IMR-90 (cell line): ENCODE measurements at regions not wholly inside any gene's neighbourhood (a gene's known extent, or its start where the extent isn't known, plus 50 kb on each side); places are given as distances from the start of the nearest gene placed in this dataset.

Source experiments
- ATAC-seq: fragments of 200-7000 bp; cut with Tn5 transposase; 2 replicates; pipeline ENCODE4 v1.9.1; 2020; ENCODE audit warnings: low read depth, mild to moderate bottlenecking, moderate library complexity
- BruUV-seq: library from RNA; stranded (reverse); fragments of 400-500 nt; replicated peaks from 2 replicates; lab custom pipeline; 2021; lab: Mats Ljungman, UMichigan
- CTCF ChIA-PET: fragments of 300-600 bp; formaldehyde crosslinking; extraction: SDS; loops from one replicate; lab custom pipeline; 2021; ENCODE audit warnings: antibody characterized with exemption; lab: Yijun Ruan, JAX
- POLR2A ChIA-PET: fragments of 300-600 bp; sonication (Branson Sonifier 250); formaldehyde crosslinking; loops from one replicate; lab custom pipeline; 2022; ENCODE audit warnings: antibody characterized with exemption; ENCODE audit not compliant: unreplicated experiment; lab: Charles Lee
- DNase-seq: peaks from one replicate; pipeline ENCODE4 v3.0.0; 2013
- H2AFZ ChIP-seq: replicated peaks from 2 replicates; pipeline ENCODE3; 2013; ENCODE audit warnings: low read length, mild to moderate bottlenecking; ENCODE audit not compliant: poor library complexity
- H2AK5ac ChIP-seq: 2 replicates; pipeline ENCODE4 v1.6.1; 2013; ENCODE audit warnings: low read depth, low read length, inconsistent platforms
- H2AK9ac ChIP-seq: replicated peaks from 2 replicates; pipeline ENCODE3; 2013; ENCODE audit warnings: mild to moderate bottlenecking, low read depth, low read length, moderate library complexity; ENCODE audit not compliant: poor library complexity
- H2BK120ac ChIP-seq: 2 replicates; pipeline ENCODE4 v1.6.1; 2013; ENCODE audit warnings: low read depth, low read length, inconsistent platforms
- H2BK15ac ChIP-seq: 3 replicates; pipeline ENCODE4 v1.6.1; 2013; ENCODE audit warnings: low read depth, low read length, inconsistent platforms
- H2BK20ac ChIP-seq: 2 replicates; pipeline ENCODE4 v1.6.1; 2013; ENCODE audit warnings: low read depth, mild to moderate bottlenecking, inconsistent platforms, low read length, moderate library complexity
- H2BK5ac ChIP-seq: 2 replicates; pipeline ENCODE4 v1.6.1; 2013; ENCODE audit warnings: mild to moderate bottlenecking, low read depth, low read length, inconsistent platforms; ENCODE audit not compliant: poor library complexity, severe bottlenecking
- H3K14ac ChIP-seq: replicated peaks from 2 replicates; pipeline ENCODE4 v1.6.1; 2013; ENCODE audit warnings: low read depth, low read length, inconsistent platforms
- H3K18ac ChIP-seq: 2 replicates; pipeline ENCODE4 v1.6.1; 2013; ENCODE audit warnings: low read depth, low read length, control low read depth
- H3K23ac ChIP-seq: 2 replicates; pipeline ENCODE4 v1.6.1; 2013; ENCODE audit warnings: low read depth, low read length, inconsistent platforms
- H3K27ac ChIP-seq: 2 replicates; pipeline ENCODE4 v1.5.1; 2013; ENCODE audit warnings: mild to moderate bottlenecking, control low read depth, low read length; ENCODE audit not compliant: insufficient read depth
- H3K27me3 ChIP-seq: 2 replicates; pipeline ENCODE4 v1.6.1; 2013; ENCODE audit warnings: low read length; ENCODE audit not compliant: control insufficient read depth, insufficient read depth
- H3K36me3 ChIP-seq: 2 replicates; pipeline ENCODE4 v1.6.1; 2013; ENCODE audit warnings: low read length, mixed read lengths; ENCODE audit not compliant: control insufficient read depth, insufficient read depth
- H3K4ac ChIP-seq: 2 replicates; pipeline ENCODE4 v1.6.1; 2013; ENCODE audit warnings: low read depth, low read length, inconsistent platforms
- H3K4me1 ChIP-seq: 2 replicates; pipeline ENCODE4 v1.6.1; 2013; ENCODE audit warnings: low read length, mixed read lengths; ENCODE audit not compliant: control insufficient read depth, insufficient read depth
- H3K4me2 ChIP-seq: 2 replicates; pipeline ENCODE4 v1.6.1; 2013; ENCODE audit warnings: low read depth, mild to moderate bottlenecking, control low read depth, low read length, moderate library complexity
- H3K4me3 ChIP-seq: 2 replicates; pipeline ENCODE4 v1.5.1; 2013; ENCODE audit warnings: low read depth, mild to moderate bottlenecking, control low read depth, low read length, moderate library complexity; ENCODE audit not compliant: insufficient read depth
- H3K56ac ChIP-seq: 2 replicates; pipeline ENCODE4 v1.6.1; 2013; ENCODE audit warnings: low read length, inconsistent platforms; ENCODE audit not compliant: insufficient read depth; ENCODE audit errors: extremely low read depth
- H3K79me1 ChIP-seq, 2 experiments: 2 replicates each; pipeline ENCODE4 v1.6.1; 2013; ENCODE audit warnings: low read length in 2 of 2, inconsistent platforms in 1 of 2, low read depth in 1 of 2
- H3K9ac ChIP-seq: 2 replicates; pipeline ENCODE4 v1.6.1; 2013; ENCODE audit warnings: low read depth, low read length, control low read depth
- H3K9me1 ChIP-seq: 2 replicates; pipeline ENCODE4 v1.6.1; 2013; ENCODE audit warnings: low read length, inconsistent platforms; ENCODE audit not compliant: insufficient read depth
- H3K9me3 ChIP-seq: 2 replicates; pipeline ENCODE4 v1.6.1; 2013; ENCODE audit warnings: low read length; ENCODE audit not compliant: control insufficient read depth, insufficient read depth
- H4K20me1 ChIP-seq: 2 replicates; pipeline ENCODE4 v1.6.1; 2013; ENCODE audit warnings: low read length, inconsistent platforms; ENCODE audit not compliant: insufficient read depth
- H4K5ac ChIP-seq: 2 replicates; pipeline ENCODE4 v1.6.1; 2013; ENCODE audit warnings: mild to moderate bottlenecking, low read depth, low read length, control low read depth
- H4K8ac ChIP-seq, 2 experiments: 2 replicates each; pipeline ENCODE4 v1.6.1; 2013; ENCODE audit warnings: low read depth in 2 of 2, low read length in 2 of 2, control low read depth in 1 of 2, inconsistent platforms in 1 of 2
- H4K91ac ChIP-seq: 2 replicates; pipeline ENCODE4 v1.6.1; 2013; ENCODE audit warnings: low read depth, low read length, inconsistent platforms; ENCODE audit not compliant: insufficient read depth
- MAZ ChIP-seq: IDR thresholded peaks from 2 replicates; pipeline ENCODE4 v1.6.1; 2012; ENCODE audit warnings: low read depth, mild to moderate bottlenecking, low read length, improper control_type of control experiment, moderate library complexity, borderline replicate concordance
- dilution Hi-C: fragments of 300-500 bp; cut with HindIII; formaldehyde crosslinking; loops from one replicate; pipeline ENCODE4 v1.14.3; 2018; ENCODE audit warnings: low sequenced_read_pairs; ENCODE audit not compliant: unreplicated experiment
- in situ Hi-C: fragments of 300-500 bp; cut with MboI; formaldehyde crosslinking; loops from 3 replicates; pipeline ENCODE4 v1.14.3; 2019; ENCODE audit warnings: low sequenced_read_pairs, inconsistent platforms, mixed read lengths
- intact Hi-C: fragments of 100-400 bp; cut with micrococcal nuclease; formaldehyde crosslinking; loops from 2 replicates; pipeline ENCODE4 v1.10.0; 2022

DNA sequence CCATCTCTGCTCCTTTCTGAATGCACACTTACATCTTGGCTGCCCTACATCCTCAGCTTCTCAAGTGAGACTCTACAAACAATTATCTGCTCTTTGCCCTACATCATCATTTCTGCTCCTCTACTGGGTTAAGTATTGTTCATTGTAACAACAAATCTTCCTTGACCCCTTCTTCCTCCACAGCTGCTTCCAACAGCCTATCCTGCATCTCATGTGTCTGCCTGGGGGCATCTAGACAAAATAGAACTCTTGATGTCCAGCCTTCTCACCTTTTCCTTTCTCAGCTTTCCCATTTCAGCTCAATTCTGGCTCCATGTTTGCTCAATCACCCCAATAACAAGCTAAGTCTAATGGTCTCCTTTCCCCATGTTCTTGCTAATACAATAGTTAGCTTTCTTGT is 509.8 kb downstream of the DIRAS2 start:
- in situ Hi-C loops (no loop called here), intact Hi-C loops (no loop called here), dilution Hi-C loops (no loop called here)
- H2AK5ac ChIP-seq: no peak overlapping the region
- no peak overlapping the region for H3K56ac ChIP-seq
- no peak overlapping the region for H3K18ac ChIP-seq
- H3K4me1 ChIP-seq: no peaks in the 10 kb centered on the region
- TF ChIP-seq MAZ: no peak
- H4K91ac ChIP-seq: no peak overlapping the region
- H4K20me1 ChIP-seq: no peaks in the 10 kb centered on the region
- ATAC-seq (no peak), DNase-seq (no peak)
- H3K4me3 ChIP-seq: no peak overlapping the region
- BruUV-seq: no TSS peak
- no peak overlapping the region for H3K27ac ChIP-seq
- H2BK20ac ChIP-seq: no peak overlapping the region
- H3K36me3 ChIP-seq: no peaks in the 10 kb centered on the region
- H3K14ac ChIP-seq: no peak overlapping the region
- no peak overlapping the region for H3K9ac ChIP-seq
- ChIA-PET POLR2A (no interaction called here), CTCF (no interaction called here)
- H3K27me3 ChIP-seq: no peaks in the 10 kb centered on the region
- no peak overlapping the region for H3K23ac ChIP-seq
- H2AFZ ChIP-seq: no peak overlapping the region
- no peak overlapping the region for H2BK5ac ChIP-seq
- H3K79me1 ChIP-seq: no peaks in the 10 kb centered on the region
- no peak overlapping the region for H2BK120ac ChIP-seq
- no peaks in the 10 kb centered on the region for H3K9me3 ChIP-seq
- no peak overlapping the region for H4K5ac ChIP-seq
- no peak overlapping the region for H4K8ac ChIP-seq
- no peak overlapping the region for H2AK9ac ChIP-seq
- no peaks in the 10 kb centered on the region for H3K9me1 ChIP-seq
- no peak overlapping the region for H3K4ac ChIP-seq
- H2BK15ac ChIP-seq: no peak overlapping the region
- no peak overlapping the region for H3K4me2 ChIP-seq
